Right lobe of liver (tissue), 4 donors: ENCODE measurements at regions not wholly inside any gene's neighbourhood (a gene's known extent, or its start where the extent isn't known, plus 50 kb on each side); places are given as distances from the start of the nearest gene placed in this dataset.

Experiments used
- CTCF ChIP-seq, 4 donors: fragments of 200-600 bp in 3 of 4; fragments of 450-650 bp in 1 of 4; IDR thresholded peaks; one replicate each; pipeline versions ENCODE4 v1.5.1 to v1.8.0; 2016 to 2022; ENCODE audit warnings: antibody characterized with exemption in 4 of 4, mild to moderate bottlenecking in 2 of 4
- POLR2A ChIP-seq: fragments of 450-650 bp; IDR thresholded peaks from one replicate; pipeline ENCODE4 v1.6.1; 2017; ENCODE audit warnings: antibody characterized with exemption, mild to moderate bottlenecking
- donor health status: DM: no; HTN: no; CAD: no.
- donor health status: DM: no; HTN: no; CAD: no.
- donor health status: DM: no; HTN: yes; CAD: no.

GRCh38 chr2:220504938-220505503 lies 877.6 kb downstream of the SLC4A3 start:
- TF ChIP-seq CTCF (IDR thresholded peaks at IDR 0.05): no peak
- TF ChIP-seq POLR2A: no peak
